RWPE2 (cell line): ENCODE measurements at regions not wholly inside any gene's neighbourhood (a gene's known extent, or its start where the extent isn't known, plus 50 kb on each side); places are given as distances from the start of the nearest gene placed in this dataset.

Experiments used
- ATAC-seq: fragments of 200-7000 bp; cut with Tn5 transposase; 3 replicates; pipeline ENCODE4 v1.9.1; 2021; ENCODE audit warnings: low read depth
- DNase-seq: peaks from one replicate; pipeline ENCODE4 v3.0.0-alpha.2; 2020; ENCODE audit warnings: low spot score
- H3K27ac ChIP-seq: fragments of 450-650 bp; 2 replicates; pipeline ENCODE4 v1.5.1; 2017; ENCODE audit warnings: mild to moderate bottlenecking; ENCODE audit not compliant: poor library complexity, severe bottlenecking
- H3K27me3 ChIP-seq: fragments of 250-450 bp; sonication (Bioruptor Pico); 2 replicates; pipeline ENCODE4 v1.5.1; 2021; ENCODE audit warnings: mild to moderate bottlenecking, moderate library complexity; ENCODE audit not compliant: insufficient read depth, poor library complexity, severe bottlenecking
- H3K36me3 ChIP-seq: fragments of 250-450 bp; sonication (Bioruptor Pico); 2 replicates; pipeline ENCODE4 v1.5.1; 2020; ENCODE audit warnings: low read depth, mild to moderate bottlenecking, moderate library complexity
- H3K4me1 ChIP-seq: fragments of 250-450 bp; sonication (Bioruptor Pico); 2 replicates; pipeline ENCODE4 v1.5.1; 2021; ENCODE audit warnings: mild to moderate bottlenecking, moderate library complexity; ENCODE audit not compliant: insufficient read depth, poor library complexity, severe bottlenecking
- H3K4me3 ChIP-seq: fragments of 250-450 bp; sonication (Bioruptor Pico); 2 replicates; pipeline ENCODE4 v1.5.1; 2021; ENCODE audit warnings: mild to moderate bottlenecking, moderate library complexity; ENCODE audit not compliant: severe bottlenecking
- H3K9me3 ChIP-seq: fragments of 250-450 bp; sonication (Bioruptor Pico); 2 replicates; pipeline ENCODE4 v1.5.1; 2021; ENCODE audit warnings: mild to moderate bottlenecking, moderate library complexity; ENCODE audit not compliant: severe bottlenecking
- TF ChIP-seq, protein P1 (sequence below): fragments of 450-650 bp; IDR thresholded peaks from one replicate; pipeline ENCODE4 v1.5.1; 2017; ENCODE audit warnings: mild to moderate bottlenecking, moderate library complexity; ENCODE audit not compliant: poor library complexity, severe bottlenecking

DNA sequence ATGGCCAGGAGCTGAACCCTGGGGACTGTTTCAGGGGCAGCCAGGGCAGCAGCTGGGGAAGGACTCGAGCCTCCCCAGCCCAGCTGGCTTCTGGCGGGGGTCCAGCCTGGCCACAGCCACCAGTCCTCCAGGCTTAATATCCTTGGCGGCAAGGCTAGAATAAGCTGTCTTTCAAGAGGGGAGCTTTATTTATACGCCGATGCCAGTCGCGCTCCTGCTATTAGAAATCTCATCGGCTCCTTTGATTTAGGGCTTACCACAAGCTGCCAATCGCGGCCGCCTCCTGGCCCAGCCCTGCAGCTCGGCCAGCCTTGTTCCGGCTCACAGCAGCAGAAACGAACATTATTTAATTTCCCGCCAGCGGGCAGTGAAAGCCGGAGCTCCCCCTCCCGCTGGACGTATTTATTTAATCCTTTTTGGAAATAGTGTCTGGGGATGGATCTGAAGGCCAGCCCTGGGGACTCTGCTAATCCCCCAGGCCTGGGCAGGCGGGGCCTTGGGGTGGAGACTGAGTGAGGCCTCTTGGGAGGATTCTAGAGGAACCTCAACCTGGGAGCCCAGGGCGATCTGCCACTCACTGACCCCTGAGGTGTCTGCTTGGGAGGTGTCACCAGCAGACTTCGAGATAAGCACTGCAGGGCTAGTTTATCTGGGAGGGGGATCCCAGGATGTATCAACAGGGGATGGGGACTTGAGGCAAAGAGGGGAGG lies 363.1 kb downstream of the MN1 start:
- ATAC-seq = peak; percentile 49; the same call in 2 of the 3 replicates
- peaks cover 8% of the 10 kb centered on the region for H3K4me1 ChIP-seq
- H3K4me3 ChIP-seq = no peak overlapping the region
- no peaks in the 10 kb centered on the region for H3K9me3 ChIP-seq
- H3K27me3 ChIP-seq = no peaks in the 10 kb centered on the region
- no peak overlapping the region for H3K27ac ChIP-seq
- no peaks in the 10 kb centered on the region for H3K36me3 ChIP-seq
- TF ChIP-seq, protein P1, sequence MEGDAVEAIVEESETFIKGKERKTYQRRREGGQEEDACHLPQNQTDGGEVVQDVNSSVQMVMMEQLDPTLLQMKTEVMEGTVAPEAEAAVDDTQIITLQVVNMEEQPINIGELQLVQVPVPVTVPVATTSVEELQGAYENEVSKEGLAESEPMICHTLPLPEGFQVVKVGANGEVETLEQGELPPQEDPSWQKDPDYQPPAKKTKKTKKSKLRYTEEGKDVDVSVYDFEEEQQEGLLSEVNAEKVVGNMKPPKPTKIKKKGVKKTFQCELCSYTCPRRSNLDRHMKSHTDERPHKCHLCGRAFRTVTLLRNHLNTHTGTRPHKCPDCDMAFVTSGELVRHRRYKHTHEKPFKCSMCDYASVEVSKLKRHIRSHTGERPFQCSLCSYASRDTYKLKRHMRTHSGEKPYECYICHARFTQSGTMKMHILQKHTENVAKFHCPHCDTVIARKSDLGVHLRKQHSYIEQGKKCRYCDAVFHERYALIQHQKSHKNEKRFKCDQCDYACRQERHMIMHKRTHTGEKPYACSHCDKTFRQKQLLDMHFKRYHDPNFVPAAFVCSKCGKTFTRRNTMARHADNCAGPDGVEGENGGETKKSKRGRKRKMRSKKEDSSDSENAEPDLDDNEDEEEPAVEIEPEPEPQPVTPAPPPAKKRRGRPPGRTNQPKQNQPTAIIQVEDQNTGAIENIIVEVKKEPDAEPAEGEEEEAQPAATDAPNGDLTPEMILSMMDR = no peak
- no peak for DNase-seq

DNA sequence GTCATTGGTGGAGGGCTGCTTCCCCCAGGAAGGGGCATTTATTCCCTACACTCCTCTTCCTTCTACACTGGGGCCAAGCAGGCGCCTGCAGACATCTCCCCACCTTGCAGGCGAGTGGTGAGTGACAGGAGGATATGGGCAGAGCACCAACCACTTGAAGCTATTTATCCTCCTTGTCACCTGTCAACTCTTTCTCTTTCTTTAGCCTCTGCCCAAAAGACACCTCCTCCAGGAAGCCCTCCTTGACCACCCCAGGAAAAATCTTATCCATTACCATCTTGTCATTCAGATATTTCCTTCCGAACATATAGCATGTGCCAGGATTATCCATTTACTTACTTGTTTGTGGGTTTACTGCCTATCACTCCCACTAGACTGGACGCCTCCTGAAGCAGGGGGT lies 362.4 kb downstream of the MN1 start:
- no peaks in the 10 kb centered on the region for H3K9me3 ChIP-seq
- TF ChIP-seq, protein P1 = no peak
- H3K27ac ChIP-seq = no peak overlapping the region
- DNase-seq (no peak), ATAC-seq (no peak)
- peaks cover 8% of the 10 kb centered on the region for H3K4me1 ChIP-seq
- H3K4me3 ChIP-seq = no peak overlapping the region
- H3K36me3 ChIP-seq = no peaks in the 10 kb centered on the region
- H3K27me3 ChIP-seq = no peaks in the 10 kb centered on the region

DNA sequence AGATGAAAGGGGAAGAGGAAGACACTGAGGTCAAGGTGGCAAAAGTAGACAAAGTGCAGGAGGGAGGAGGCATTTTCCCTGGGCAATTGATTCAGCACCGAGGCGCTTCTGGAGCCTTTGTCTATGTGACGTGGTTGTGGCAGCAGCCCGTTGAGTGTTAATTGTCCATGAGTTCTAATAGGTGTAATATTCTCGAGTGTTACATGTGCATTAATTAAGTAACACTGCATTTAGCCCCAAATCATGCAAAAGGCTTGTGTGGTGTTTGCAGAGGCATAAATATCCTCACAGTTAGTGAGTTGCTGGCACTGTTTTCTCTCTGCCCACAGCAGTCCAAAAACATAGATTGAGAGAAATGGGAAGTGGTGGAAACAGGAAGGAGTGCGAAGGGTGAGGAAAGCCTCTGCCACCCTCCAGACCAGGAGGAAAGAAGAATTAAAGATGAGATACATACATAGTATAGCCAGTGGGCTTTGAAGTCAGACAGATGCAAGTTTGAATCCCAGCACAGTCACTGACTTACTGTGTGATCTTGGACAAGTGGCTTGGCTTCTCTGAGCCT lies 361.2 kb downstream of the MN1 start:
- no peak for ATAC-seq
- DNase-seq = no peak
- H3K4me3 ChIP-seq = no peak overlapping the region
- H3K4me1 ChIP-seq = peaks cover 8% of the 10 kb centered on the region
- TF ChIP-seq, protein P1 = no peak
- H3K27me3 ChIP-seq = no peaks in the 10 kb centered on the region
- no peaks in the 10 kb centered on the region for H3K9me3 ChIP-seq
- H3K36me3 ChIP-seq = no peaks in the 10 kb centered on the region
- H3K27ac ChIP-seq = no peak overlapping the region

DNA sequence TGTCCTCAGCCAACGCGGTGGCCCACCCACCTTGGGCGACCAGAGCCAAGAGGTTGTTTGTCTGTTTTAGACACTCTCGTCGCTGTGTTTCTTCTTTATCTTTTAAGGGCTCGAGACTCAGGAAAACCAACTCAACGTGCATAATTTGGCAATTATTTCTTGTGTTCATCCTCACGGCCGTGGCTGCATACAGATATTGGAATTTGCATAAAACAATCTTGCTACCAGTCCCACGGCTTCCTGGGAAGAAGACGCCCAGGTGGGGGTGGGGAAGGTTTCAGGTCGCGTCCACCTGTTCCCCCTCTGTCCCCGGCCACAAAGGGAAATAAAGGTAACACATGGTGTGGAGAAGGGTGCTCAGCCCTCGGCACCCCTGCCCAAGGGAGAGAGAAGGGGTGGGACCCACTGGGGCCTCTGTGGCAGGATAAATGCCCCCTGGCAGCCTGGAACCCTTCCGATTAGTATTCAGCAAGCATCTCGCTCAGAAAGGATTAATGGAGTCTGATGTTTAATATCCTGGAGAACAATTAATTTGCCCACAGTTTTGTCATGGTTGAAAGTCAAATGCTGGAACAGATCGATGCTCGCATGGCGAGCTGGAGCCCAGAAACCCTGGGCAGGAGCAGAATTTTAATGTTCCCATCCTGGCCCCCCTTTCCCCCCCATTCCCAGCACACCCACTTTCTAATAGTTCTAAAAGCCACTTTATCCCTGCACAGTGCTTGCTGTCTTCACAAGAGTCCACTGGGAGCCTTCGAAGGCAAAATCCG lies 359.7 kb downstream of the MN1 start:
- H3K27me3 ChIP-seq = no peaks in the 10 kb centered on the region
- TF ChIP-seq, protein P1 = no peak
- H3K9me3 ChIP-seq = no peaks in the 10 kb centered on the region
- no peak overlapping the region for H3K27ac ChIP-seq
- H3K4me3 ChIP-seq = no peak overlapping the region
- DNase-seq = no peak
- H3K36me3 ChIP-seq = no peaks in the 10 kb centered on the region
- peaks cover 8% of the 10 kb centered on the region for H3K4me1 ChIP-seq
- no peak for ATAC-seq
